Keratinocyte (primary cell): ENCODE measurements at regions not wholly inside any gene's neighbourhood (a gene's known extent, or its start where the extent isn't known, plus 50 kb on each side); places are given as distances from the start of the nearest gene placed in this dataset.

Experiments
- DNase-seq: peaks from one replicate; pipeline ENCODE4 v3.0.0-alpha.2; 2011; ENCODE audit warnings: low read depth, missing footprints, low spot score
- FAIRE-seq: peaks from 2 replicates; lab custom pipeline; 2011; peaks lifted over from hg19 to GRCh38; lab: Jason Lieb, UNC
- H2AFZ ChIP-seq: 2 replicates; pipeline ENCODE4 v1.6.0; 2012; ENCODE audit warnings: low read length, control low read depth, inconsistent platforms; ENCODE audit not compliant: control insufficient read depth
- H3K27ac ChIP-seq: 2 replicates; pipeline ENCODE4 v1.5.1; 2011; ENCODE audit warnings: low read length; ENCODE audit not compliant: control insufficient read depth, insufficient read depth
- H3K27me3 ChIP-seq: 3 replicates; pipeline ENCODE4 v1.6.0; 2011; ENCODE audit warnings: low read length; ENCODE audit not compliant: control insufficient read depth, insufficient read depth; ENCODE audit errors: extremely low read depth
- H3K36me3 ChIP-seq, 2 experiments: 2 replicates in 1 of 2; 3 replicates in 1 of 2; pipeline ENCODE4 v1.5.1; 2011; ENCODE audit warnings: low read length in 2 of 2, mild to moderate bottlenecking in 1 of 2; ENCODE audit not compliant: control insufficient read depth in 2 of 2, insufficient read depth in 2 of 2; ENCODE audit errors: extremely low read depth in 1 of 2
- H3K4me1 ChIP-seq: 3 replicates; pipeline ENCODE4 v1.5.1; 2011; ENCODE audit warnings: low read length; ENCODE audit not compliant: control insufficient read depth, insufficient read depth; ENCODE audit errors: extremely low read depth
- H3K4me2 ChIP-seq: 3 replicates; pipeline ENCODE4 v1.6.0; 2011; ENCODE audit warnings: low read depth, low read length; ENCODE audit not compliant: control insufficient read depth, insufficient read depth; ENCODE audit errors: extremely low read depth
- H3K4me3 ChIP-seq, 3 experiments: fragments of 200-600 bp in 1 of 3; sonication (generic) in 1 of 3; 2 replicates in 2 of 3; 3 replicates in 1 of 3; pipeline ENCODE4 v1.5.1; 2011 to 2016; ENCODE audit warnings: low read length in 3 of 3, mild to moderate bottlenecking in 3 of 3, control low read depth in 2 of 3, inconsistent platforms in 1 of 3, low read depth in 1 of 3, mixed read lengths in 1 of 3, mixed run types in 1 of 3, moderate library complexity in 1 of 3; ENCODE audit not compliant: control insufficient read depth in 2 of 3, insufficient read depth in 2 of 3; ENCODE audit errors: extremely low read depth in 1 of 3
- H3K79me2 ChIP-seq: 2 replicates; pipeline ENCODE4 v1.6.0; 2012; ENCODE audit warnings: low read length; ENCODE audit not compliant: control insufficient read depth, insufficient read depth
- H3K9ac ChIP-seq: 3 replicates; pipeline ENCODE4 v1.6.0; 2011; ENCODE audit warnings: low read length; ENCODE audit not compliant: control insufficient read depth, insufficient read depth; ENCODE audit errors: extremely low read depth
- H3K9me1 ChIP-seq: 3 replicates; pipeline ENCODE4 v1.6.0; 2011; ENCODE audit warnings: low read length; ENCODE audit not compliant: control insufficient read depth, insufficient read depth; ENCODE audit errors: extremely low read depth
- H3K9me3 ChIP-seq: 2 replicates; pipeline ENCODE4 v1.5.1; 2012; ENCODE audit warnings: low read depth, low read length; ENCODE audit not compliant: control insufficient read depth
- H4K20me1 ChIP-seq: 3 replicates; pipeline ENCODE4 v1.6.0; 2011; ENCODE audit warnings: low read length; ENCODE audit not compliant: control insufficient read depth, insufficient read depth; ENCODE audit errors: extremely low read depth
- EZH2 ChIP-seq: IDR thresholded peaks from one replicate; pipeline ENCODE4 v1.6.1; 2012; ENCODE audit warnings: inconsistent platforms, mild to moderate bottlenecking, low read length, moderate library complexity
- dilution Hi-C: fragments of 300-500 bp; cut with MboI; formaldehyde crosslinking; loops from one replicate; pipeline ENCODE4 v1.7.0; 2020; ENCODE audit warnings: low sequenced_read_pairs; ENCODE audit not compliant: extremely low pct_ligation_motif_present
- TF ChIP-seq, protein P1 (sequence below), 3 experiments: IDR thresholded peaks in 1 of 3; conservative IDR thresholded peaks in 1 of 3; optimal IDR thresholded peaks in 1 of 3; 2 replicates in 2 of 3; 3 replicates in 1 of 3; pipeline versions ENCODE3 to v1.5.1; 2011; ENCODE audit warnings: low read length in 3 of 3, mild to moderate bottlenecking in 3 of 3, moderate library complexity in 2 of 3, control low read depth in 1 of 3, inconsistent platforms in 1 of 3; ENCODE audit not compliant: insufficient read depth in 2 of 3; ENCODE audit errors: extremely low read depth in 1 of 3

DNA sequence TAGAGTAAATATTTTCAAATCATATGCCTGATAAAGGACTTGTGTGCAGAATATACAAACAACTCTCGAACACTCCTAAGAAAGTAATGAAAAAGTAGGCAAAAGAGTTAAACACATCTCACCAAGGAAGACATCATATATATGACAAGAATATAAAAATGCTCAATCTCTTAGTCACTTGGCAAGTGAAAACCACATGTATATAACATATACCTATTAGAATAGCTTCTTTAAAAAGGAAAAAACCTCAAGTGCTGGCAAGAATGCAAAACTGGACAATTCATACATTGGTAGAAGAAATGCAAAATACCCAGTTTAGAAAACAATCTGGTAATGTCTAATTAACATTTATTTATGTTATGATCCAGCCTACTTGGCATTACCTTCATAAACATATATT lies 146.6 kb upstream of the DGKB start:
- H3K4me3 ChIP-seq, result no peak overlapping the region
- no peak overlapping the region for H3K4me2 ChIP-seq
- H3K27me3 ChIP-seq, result no peaks in the 10 kb centered on the region
- H3K79me2 ChIP-seq, result no peaks in the 10 kb centered on the region
- H3K9me1 ChIP-seq, result no peaks in the 10 kb centered on the region
- no peaks in the 10 kb centered on the region for H4K20me1 ChIP-seq
- H3K9ac ChIP-seq, result no peak overlapping the region
- no peak overlapping the region for H2AFZ ChIP-seq
- no peaks in the 10 kb centered on the region for H3K4me1 ChIP-seq
- no peaks in the 10 kb centered on the region for H3K36me3 ChIP-seq
- no peak overlapping the region for H3K27ac ChIP-seq
- dilution Hi-C loops, result no loop called here
- no peak for FAIRE-seq
- H3K9me3 ChIP-seq, result no peaks in the 10 kb centered on the region
- DNase-seq, result no peak
- TF ChIP-seq EZH2, result no peak
- TF ChIP-seq, protein P1, sequence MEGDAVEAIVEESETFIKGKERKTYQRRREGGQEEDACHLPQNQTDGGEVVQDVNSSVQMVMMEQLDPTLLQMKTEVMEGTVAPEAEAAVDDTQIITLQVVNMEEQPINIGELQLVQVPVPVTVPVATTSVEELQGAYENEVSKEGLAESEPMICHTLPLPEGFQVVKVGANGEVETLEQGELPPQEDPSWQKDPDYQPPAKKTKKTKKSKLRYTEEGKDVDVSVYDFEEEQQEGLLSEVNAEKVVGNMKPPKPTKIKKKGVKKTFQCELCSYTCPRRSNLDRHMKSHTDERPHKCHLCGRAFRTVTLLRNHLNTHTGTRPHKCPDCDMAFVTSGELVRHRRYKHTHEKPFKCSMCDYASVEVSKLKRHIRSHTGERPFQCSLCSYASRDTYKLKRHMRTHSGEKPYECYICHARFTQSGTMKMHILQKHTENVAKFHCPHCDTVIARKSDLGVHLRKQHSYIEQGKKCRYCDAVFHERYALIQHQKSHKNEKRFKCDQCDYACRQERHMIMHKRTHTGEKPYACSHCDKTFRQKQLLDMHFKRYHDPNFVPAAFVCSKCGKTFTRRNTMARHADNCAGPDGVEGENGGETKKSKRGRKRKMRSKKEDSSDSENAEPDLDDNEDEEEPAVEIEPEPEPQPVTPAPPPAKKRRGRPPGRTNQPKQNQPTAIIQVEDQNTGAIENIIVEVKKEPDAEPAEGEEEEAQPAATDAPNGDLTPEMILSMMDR (optimal IDR thresholded peaks at IDR 0.05 in 1 of 3, IDR thresholded peaks at IDR 0.05 in 1 of 3, conservative IDR thresholded peaks at IDR 0.05 in 1 of 3; ENCODE audit: extremely low read depth in 1 of 3, insufficient read depth in 2 of 3, low read length in 3 of 3), result no peak

DNA sequence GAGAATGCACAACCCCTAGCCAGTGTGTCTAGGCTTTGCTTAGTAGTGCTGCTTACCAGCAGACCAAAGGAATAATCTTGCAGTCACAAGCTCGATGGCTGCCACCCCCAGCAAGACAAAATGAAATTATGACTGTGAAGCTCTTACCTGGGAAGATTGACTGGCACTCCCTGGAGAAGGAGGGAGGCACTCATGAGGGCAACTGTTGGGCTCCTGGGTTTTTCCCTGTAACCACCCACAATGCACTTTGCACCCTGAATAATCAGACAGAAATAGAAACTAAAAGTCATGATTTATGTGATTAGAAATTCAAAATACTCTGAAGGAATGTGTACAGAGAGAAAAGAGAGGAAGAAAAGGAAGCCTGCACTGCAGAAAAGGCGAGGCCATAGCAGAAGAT lies 144.3 kb upstream of the DGKB start:
- H3K4me1 ChIP-seq, result no peaks in the 10 kb centered on the region
- no peaks in the 10 kb centered on the region for H3K27me3 ChIP-seq
- no peak overlapping the region for H2AFZ ChIP-seq
- dilution Hi-C loops, result no loop called here
- FAIRE-seq (no peak), DNase-seq (no peak)
- H3K27ac ChIP-seq, result no peak overlapping the region
- H3K79me2 ChIP-seq, result no peaks in the 10 kb centered on the region
- no peaks in the 10 kb centered on the region for H3K36me3 ChIP-seq
- H4K20me1 ChIP-seq, result no peaks in the 10 kb centered on the region
- no peaks in the 10 kb centered on the region for H3K9me1 ChIP-seq
- H3K9me3 ChIP-seq, result no peaks in the 10 kb centered on the region
- H3K9ac ChIP-seq, result no peak overlapping the region
- TF ChIP-seq EZH2, result no peak
- TF ChIP-seq, protein P1 (optimal IDR thresholded peaks at IDR 0.05 in 1 of 3, IDR thresholded peaks at IDR 0.05 in 1 of 3, conservative IDR thresholded peaks at IDR 0.05 in 1 of 3; ENCODE audit: extremely low read depth in 1 of 3, insufficient read depth in 2 of 3, low read length in 3 of 3), result no peak
- no peak overlapping the region for H3K4me3 ChIP-seq
- H3K4me2 ChIP-seq, result no peak overlapping the region
